ENCODE measurements at regions not wholly inside any gene's neighbourhood (a gene's known extent, or its start where the extent isn't known, plus 50 kb on each side); places are given as distances from the start of the nearest gene placed in this dataset.

DNA sequence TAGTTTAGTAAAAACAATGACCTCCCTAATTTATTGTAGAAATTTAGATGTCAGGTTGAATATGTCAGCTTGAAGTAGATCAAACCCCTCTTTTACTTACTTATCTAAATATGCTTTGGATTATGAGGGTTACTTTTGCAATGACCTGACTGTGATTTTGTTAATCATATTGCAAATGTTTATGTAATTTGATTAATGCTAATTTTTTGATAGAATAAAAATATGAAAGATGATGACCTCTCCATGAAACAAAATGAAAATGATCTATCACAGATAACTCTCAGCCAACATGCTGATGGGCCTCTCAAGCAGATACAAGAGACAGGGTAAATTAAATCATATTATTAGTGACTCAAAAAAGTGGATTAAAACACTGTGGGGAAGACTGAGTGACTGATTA is 131.0 kb downstream of the CEP57L1 start:
- no peak overlapping the region for H3K27ac ChIP-seq (replicated peaks)
- intact Hi-C loops (cut with micrococcal nuclease): no loop called here
- peaks cover 7% of the 10 kb centered on the region for H3K4me1 ChIP-seq

DNA sequence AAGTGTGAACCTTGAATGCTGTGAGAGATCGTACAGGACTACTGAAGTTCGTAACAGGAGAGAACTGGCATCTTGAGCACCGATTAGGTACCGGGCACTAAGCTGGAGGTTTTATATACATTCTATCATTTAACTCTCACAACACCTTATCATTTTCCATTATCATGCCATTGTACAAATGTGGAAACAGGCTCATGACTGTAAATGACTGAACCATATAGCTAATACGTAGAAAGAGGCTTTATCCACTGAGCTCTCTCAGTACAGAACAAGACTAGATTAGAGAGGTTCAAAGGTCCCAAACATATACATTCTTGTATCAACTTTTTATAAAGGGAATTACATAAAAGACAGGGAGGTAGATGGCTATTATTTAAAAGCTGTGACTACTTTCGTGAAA is 130.6 kb downstream of the CEP57L1 start:
- Histone ChIP-seq H3K4me1 (peaks cover 7% of the 10 kb centered on the region), H3K4me3 (no peak overlapping the region), H3K27me3 (ENCODE audit: low read depth) (no peaks in the 10 kb centered on the region), H3K36me3 (no peaks in the 10 kb centered on the region), H3K27ac (replicated peaks) (no peak overlapping the region), H3K9me3 (replicated peaks) (no peaks in the 10 kb centered on the region)
- no peak for DNase-seq
- intact Hi-C loops (cut with micrococcal nuclease): no loop called here
- TF ChIP-seq, protein P1, sequence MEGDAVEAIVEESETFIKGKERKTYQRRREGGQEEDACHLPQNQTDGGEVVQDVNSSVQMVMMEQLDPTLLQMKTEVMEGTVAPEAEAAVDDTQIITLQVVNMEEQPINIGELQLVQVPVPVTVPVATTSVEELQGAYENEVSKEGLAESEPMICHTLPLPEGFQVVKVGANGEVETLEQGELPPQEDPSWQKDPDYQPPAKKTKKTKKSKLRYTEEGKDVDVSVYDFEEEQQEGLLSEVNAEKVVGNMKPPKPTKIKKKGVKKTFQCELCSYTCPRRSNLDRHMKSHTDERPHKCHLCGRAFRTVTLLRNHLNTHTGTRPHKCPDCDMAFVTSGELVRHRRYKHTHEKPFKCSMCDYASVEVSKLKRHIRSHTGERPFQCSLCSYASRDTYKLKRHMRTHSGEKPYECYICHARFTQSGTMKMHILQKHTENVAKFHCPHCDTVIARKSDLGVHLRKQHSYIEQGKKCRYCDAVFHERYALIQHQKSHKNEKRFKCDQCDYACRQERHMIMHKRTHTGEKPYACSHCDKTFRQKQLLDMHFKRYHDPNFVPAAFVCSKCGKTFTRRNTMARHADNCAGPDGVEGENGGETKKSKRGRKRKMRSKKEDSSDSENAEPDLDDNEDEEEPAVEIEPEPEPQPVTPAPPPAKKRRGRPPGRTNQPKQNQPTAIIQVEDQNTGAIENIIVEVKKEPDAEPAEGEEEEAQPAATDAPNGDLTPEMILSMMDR (IDR thresholded peaks at IDR 0.05; ENCODE audit: borderline replicate concordance): no peak

More for the DNA sequence above, 131.0 kb downstream of the CEP57L1 start:
- Histone ChIP-seq H3K27me3 (ENCODE audit: low read depth) (no peaks in the 10 kb centered on the region), H3K36me3 (no peaks in the 10 kb centered on the region), H3K4me3 (no peak overlapping the region), H3K9me3 (replicated peaks) (no peaks in the 10 kb centered on the region)
- TF ChIP-seq, protein P1 (IDR thresholded peaks at IDR 0.05; ENCODE audit: borderline replicate concordance): no peak
- DNase-seq: no peak

DNA sequence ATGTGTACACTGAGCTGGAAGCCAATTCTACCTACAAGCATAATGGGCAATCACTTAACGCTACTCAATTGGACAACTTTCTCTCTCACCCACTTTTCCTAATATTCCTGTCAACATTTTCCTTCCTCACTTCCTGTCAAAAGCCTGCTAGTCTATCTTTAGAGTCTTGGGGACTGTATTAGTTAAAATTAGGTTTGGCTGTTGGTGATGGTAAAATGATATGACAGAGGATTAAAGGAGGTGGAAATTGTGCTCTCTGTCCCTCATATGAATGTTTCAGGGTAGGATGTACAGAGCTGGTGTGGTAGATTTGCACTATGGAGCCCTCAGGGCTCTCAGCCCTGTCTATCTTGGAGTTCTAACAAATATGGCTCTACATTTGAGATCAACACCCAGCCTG is 129.7 kb downstream of the CEP57L1 start:
- DNase-seq: no peak
- Histone ChIP-seq H3K27ac (replicated peaks) (no peak overlapping the region), H3K27me3 (ENCODE audit: low read depth) (no peaks in the 10 kb centered on the region), H3K36me3 (no peaks in the 10 kb centered on the region), H3K9me3 (replicated peaks) (no peaks in the 10 kb centered on the region), H3K4me3 (no peak overlapping the region), H3K4me1 (peaks cover 7% of the 10 kb centered on the region)
- TF ChIP-seq, protein P1 (IDR thresholded peaks at IDR 0.05; ENCODE audit: borderline replicate concordance): no peak
- intact Hi-C loops (cut with micrococcal nuclease): no loop called here

DNA sequence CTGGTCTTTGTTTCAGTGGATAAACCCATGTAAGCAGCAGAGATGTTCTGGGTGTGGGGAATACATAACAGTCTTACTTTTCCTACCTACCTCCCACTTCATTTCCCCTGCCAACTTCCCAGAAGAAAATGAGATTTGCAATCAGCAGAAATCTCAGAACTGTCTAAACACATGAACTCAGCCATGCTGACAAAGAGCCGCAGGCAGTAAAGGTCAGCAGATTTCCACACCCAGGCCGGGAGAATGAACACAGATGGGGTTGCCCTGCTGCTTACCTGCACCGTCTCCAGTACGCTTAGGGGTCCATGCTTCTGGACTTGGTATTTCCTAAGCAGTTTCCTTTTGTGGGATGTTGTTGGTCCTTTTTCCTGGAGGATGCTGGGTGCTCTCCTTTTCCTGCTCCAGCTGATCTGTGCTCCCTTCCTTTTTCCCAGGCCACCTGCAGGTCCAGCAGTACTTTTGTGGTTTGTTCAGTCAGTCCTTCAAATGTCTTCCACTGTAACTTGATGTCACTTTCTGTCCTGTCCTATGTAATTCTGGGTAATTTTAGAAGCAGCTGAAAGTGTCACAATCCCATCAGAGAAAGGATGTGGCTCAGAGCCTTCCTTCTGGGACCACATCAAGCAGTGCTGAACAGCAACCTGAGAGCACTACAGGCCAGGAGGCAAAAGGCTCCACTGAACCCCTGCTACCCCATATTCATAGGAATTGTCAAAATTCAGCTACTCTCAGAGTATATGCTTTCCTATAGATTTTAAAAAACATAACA is 129.0 kb downstream of the CEP57L1 start:
- Histone ChIP-seq H3K4me1 (peaks cover 7% of the 10 kb centered on the region), H3K9me3 (replicated peaks) (no peaks in the 10 kb centered on the region), H3K36me3 (no peaks in the 10 kb centered on the region), H3K27ac (replicated peaks) (no peak overlapping the region), H3K27me3 (ENCODE audit: low read depth) (no peaks in the 10 kb centered on the region), H3K4me3 (no peak overlapping the region)
- TF ChIP-seq, protein P1 (IDR thresholded peaks at IDR 0.05; ENCODE audit: borderline replicate concordance): no peak
- intact Hi-C loops (cut with micrococcal nuclease): no loop called here
- no peak for DNase-seq

DNA sequence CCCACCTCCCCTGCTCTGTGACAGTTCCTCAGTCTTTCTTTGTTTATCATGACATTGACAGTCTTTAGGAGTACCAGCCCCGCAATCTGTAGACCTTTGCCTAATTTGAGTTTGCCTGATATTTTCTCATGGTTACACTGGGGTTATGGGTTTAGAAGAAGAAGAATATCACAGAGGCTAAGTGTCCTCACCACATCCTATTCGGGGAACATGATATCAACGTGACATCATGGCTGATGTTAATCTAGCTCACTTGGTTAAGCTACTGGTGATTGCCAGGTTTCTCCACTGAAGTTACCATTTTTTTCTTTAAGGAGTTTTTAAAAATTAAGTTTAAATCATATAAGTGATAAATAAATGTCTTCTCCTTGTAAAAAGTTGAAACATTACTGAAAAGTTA is 127.5 kb downstream of the CEP57L1 start:
- H3K36me3 ChIP-seq: no peaks in the 10 kb centered on the region
- DNase-seq: no peak
- peaks cover 7% of the 10 kb centered on the region for H3K4me1 ChIP-seq
- TF ChIP-seq, protein P1 (IDR thresholded peaks at IDR 0.05; ENCODE audit: borderline replicate concordance): no peak
- H3K27ac ChIP-seq (replicated peaks): no peak overlapping the region
- H3K4me3 ChIP-seq: no peak overlapping the region
- H3K9me3 ChIP-seq (replicated peaks): no peaks in the 10 kb centered on the region
- intact Hi-C loops (cut with micrococcal nuclease): no loop called here
- no peaks in the 10 kb centered on the region for H3K27me3 ChIP-seq (ENCODE audit: low read depth)

Data from left ventricle myocardium inferior (tissue), 1 donor.